GM18867 (cell line): ENCODE measurements at regions not wholly inside any gene's neighbourhood (a gene's known extent, or its start where the extent isn't known, plus 50 kb on each side); places are given as distances from the start of the nearest gene placed in this dataset.
"Not testable (repeated sequence)": the region's sequence is repeated elsewhere in the genome, so short reads cannot be mapped to it uniquely, and the experiment has no call there.

Experiments used
- ATAC-seq: cut with Tn5 transposase; IDR thresholded peaks from one replicate; pipeline ENCODE4 v1.9.1; 2021; ENCODE audit warnings: mild to moderate bottlenecking, moderate library complexity; ENCODE audit not compliant: unreplicated experiment

DNA sequence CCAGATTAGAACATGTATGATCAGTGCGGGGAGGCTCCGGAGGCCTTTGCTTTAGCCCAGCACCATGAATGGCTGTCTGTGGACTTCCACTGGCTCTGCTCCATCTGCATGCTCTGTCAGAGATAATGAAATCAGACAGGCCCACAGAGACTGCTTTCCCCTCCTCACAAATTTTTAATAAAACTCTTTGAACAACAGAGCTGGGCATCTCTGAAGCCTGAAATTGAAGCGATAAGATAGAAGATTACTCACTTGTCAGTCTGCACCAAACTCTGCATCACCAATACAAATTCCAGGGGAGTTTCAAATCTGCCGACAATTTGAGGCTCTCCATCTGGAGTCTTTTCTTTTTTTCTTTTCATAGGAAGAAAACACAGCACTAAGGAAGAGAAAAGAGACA lies 110.0 kb downstream of the DYRK2 start:
- ATAC-seq: peak; percentile 9

DNA sequence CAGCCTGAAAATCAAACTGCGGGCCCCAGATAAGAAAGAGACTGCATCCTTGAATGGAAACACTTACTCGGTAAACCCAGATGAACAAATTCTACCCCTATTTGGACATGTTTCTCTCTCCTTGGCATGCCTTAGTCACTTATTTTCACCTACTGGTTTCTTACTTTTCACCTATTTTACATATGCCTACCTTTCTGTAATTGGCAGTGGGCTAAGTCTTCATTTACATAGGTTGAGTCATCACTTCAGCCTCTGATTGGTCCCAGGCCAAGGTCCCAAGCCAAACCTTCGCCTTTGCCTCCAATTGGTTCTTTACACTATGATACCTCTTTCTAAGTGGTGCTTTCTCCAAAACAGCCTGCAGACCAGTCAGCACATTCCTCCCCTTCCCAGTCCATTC lies 111.3 kb downstream of the DYRK2 start:
- ATAC-seq: no peak

DNA sequence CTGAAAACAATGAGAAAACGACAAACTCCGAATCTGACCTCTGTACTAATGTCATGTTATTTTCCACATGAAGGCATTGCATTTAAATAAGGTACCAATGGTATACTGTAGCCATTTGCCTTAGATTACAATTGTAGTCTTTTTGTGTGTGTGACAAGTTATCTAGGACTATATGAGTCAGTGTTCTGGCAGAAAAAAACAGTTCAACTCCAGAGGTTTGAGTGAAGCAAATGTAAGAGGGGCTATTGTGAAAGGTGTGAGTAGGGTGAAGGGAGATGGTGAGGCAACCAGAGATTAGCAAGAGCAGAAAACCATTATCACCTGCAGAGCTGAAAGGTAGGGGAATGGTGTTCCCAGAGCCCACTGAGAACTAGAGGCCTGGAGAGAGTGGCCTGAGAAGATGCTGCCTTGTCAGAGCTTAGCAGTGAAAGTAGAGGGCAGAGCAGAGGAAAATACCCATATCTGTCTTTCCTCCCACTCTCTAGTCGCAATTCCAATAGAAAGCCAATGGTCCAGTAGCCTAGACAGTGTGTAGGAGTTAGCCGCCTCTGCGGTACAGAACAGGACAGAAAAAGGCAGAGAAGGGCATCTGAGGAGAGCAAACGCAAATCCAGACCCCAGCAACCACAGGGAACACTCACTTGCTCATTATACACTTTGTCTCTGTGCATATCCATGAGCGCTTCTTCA lies 112.2 kb downstream of the DYRK2 start:
- ATAC-seq: no peak

DNA sequence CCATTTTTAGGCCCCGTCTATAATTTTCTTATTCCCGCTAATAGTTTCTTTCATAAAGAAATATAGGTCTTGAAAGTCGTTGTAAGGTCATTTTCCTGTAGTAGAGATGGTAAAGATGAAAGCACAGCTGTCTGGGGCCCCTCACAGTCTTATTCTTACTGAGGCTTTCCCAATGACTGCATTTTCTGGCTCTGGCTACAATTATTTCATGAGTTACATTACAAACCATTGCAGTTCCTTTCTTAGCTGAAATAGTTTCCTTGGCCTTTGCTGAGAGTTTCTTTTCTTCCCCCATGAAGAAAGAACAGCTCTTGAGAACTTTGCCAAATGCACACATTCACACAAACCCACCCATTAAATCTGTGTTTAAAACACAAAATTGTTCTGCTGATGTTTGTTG lies 113.0 kb downstream of the DYRK2 start:
- ATAC-seq: no peak

DNA sequence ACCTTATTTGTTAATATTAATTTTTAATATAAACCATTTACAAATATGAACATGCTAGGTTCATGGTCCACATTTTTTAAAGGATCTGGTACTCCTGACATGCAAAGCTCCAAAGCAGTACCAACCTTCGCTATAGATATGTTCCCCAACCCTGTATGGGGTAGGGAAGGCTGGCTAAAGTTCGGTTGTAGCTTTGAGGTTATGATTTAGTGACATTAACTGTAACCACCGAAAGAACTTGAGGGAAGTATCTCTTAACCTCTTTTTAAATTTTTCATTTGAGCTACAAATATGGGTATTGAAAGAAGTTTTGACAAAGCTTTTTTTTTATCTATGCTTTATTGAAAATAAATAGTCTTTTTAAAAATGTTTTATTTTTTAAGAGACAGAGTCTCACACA lies 115.5 kb downstream of the DYRK2 start:
- peak; percentile 75 for ATAC-seq

DNA sequence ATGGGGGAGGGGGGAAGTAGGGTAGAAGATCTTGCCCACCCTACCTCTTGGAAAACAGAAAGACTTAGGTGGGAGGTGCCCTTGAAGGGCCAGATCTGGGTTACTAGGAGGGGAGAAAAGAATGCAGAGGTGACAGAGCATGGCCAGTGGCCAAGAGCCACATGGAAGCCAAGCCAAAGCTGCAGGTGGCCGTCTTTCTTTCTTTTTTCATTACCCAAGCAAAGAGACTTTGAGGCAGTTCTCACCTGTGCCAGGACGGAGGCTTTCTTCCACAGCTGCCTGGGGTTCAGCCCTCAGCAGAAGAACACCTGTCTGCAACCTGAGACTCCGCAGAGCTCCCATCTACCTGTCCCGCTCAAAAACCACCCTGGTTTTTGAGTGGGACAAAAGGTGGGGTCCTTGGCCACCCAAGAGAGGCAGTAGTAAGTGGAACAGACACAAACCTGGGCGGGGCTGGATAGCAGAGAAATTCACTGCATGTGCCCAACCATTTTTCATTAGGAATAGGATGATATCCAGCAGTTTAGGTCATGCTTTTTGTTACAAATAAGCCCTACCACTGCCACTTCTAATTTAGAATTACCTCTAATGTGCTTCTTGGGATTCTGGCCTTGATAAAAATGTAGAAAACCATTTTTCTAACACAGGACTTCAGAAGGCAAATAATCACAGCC lies 116.5 kb downstream of the DYRK2 start:
- ATAC-seq: no peak

DNA sequence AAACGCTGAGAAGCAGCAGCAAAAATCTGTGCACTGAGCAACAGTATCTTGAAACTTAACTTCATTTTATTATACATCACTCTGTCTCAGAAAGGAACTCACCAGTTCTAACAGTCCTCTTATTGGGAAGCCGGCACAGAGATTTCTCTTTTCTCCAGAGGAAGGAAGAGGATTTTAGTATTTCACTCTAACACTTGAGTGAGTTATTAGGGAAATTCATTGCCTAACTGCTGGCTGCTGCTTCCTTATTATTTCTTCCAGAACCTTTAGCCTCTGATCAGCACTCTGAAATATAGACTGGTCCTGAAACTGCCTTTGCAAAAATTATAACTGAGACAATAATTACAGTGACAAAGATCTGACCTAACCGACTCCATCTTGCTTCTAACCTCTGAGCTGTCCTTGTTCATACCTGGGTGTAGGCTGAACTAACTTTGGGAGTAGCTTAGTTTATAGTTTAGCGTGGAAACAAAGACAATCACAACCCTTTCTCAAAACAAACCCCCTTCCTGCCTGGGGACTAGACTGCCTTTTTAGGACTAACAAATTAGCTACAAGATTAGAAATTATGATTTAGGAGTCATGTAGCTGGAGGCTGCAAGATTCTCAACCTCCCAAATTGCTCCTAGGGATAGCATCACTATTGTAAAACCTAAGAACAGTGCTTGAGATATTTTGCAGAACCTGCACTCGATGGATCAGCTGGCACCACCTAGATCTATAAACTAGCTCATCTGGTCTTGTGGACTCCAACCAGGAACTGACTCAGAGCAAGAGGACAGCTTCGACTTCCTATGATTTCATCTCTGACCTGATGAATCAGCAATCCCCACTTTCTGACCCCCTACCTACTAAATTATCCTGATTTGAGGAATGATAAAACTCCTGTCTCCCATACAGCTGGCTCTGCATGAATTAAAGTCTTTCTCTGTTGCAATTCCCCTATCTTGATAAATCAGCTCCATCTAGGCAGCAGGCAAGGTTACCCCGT lies 117.5 kb downstream of the DYRK2 start:
- ATAC-seq: no peak

DNA sequence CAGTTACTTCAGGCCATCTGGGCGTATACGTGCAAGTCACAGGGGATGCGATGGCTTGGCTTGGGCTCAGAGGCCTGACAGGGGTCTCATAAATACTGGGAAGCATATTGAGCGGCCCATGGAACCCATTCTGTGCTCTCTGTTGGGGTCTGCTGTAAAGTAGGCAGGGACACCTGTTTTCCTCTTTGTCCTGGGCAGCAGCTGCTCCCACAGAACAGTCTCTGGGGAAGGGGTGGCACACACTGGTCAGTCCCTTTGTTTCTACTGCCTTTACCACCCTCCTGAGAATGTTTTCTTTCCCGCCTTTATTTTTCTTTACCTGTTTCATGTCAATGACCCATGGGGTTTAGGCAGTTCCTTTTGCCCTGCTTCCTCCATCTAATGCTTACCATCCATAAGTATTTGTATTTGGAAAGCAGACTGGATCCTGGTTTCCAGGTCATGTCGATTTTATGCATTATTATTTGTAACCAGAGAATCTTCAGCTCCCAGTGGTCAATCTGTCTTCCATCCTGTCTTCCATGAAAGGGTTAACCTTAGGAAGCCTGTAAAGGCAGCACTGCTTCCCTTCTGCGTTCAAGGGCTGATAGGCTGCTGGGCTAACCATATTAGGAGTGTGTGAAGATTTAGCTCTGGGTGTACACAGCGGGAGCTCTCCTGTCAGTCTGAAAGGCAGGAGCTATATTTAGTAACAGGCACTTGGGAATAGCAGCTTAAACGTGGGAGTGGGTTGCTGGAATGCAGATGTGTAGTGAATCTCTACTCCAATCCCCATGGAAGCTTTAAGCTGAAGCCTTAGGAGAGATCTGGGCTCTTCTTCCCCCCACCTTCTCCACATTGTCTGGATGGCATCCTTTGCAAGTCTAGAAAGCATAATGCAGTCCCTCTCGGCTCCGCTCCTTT lies 124.0 kb downstream of the DYRK2 start:
- ATAC-seq: no peak

DNA sequence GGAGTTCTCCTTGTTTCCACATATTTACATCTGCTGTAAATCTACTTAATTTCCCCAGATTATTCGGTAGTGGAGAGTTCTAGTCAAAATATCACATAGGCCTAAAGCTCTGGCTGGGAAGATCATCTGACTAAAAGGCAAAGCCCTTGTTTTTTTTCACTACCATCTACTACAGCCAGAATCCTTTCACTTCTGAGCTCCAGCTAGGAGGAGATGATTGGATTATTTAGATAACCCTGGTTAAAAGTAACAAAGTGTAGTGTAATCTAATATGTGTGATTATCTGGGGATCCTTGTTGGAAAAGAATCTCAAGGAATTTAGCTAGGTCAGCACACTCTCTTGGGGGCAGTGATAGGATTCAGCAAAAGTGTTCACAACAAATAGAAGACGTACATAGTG lies 125.4 kb downstream of the DYRK2 start:
- ATAC-seq: no peak

DNA sequence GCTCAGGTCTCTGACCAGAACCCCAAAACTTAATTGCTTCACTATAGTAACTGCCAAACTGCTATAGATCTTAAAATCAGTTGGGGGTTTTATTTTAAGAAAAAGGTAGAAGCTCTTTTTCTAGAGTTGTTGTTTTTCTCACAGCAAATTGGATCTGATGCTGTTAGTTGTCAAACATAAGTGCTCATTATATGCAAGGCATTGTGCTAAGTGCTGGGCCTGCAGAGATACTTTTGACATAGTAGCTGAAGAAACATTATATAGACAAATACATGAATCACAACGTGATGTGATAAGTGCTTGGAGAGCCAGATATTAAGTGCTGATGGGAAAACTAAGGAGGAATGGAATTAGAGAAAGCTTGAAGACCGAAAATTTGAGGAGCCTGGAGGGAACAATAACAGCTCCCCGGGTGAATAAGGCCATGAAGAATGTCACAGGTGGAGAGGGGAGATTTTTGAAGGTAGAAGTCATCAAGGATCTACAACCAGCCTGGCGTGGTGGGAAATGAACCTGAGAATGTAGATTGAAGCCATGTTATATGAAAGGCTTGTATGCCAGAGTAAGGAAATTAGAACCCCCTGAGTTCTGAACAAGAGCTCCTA lies 126.5 kb downstream of the DYRK2 start:
- no peak for ATAC-seq

DNA sequence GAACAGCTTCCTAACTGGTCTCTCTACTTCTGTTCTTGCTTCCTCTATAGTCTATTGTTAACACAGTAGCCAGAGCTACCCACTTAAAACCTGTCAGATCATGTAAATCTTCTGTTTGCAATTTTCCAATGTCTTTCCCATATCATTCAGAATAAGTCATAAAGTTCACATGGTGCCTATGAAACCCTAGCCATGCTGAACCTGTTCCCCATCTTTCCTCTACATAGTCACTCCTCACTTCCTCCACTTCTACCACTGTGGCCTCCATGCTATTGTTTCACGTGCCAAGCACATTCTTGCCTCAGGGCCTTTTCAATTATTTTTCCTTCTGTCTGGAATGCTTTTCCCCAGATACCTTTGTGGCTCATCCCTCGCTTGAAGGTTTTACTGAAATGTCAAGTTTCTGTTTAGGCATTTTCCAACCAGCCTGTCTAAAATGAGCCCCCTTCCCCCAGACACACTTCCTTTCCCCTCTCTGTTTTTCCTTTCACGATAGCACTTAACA lies 132.1 kb downstream of the DYRK2 start:
- no peak for ATAC-seq

DNA sequence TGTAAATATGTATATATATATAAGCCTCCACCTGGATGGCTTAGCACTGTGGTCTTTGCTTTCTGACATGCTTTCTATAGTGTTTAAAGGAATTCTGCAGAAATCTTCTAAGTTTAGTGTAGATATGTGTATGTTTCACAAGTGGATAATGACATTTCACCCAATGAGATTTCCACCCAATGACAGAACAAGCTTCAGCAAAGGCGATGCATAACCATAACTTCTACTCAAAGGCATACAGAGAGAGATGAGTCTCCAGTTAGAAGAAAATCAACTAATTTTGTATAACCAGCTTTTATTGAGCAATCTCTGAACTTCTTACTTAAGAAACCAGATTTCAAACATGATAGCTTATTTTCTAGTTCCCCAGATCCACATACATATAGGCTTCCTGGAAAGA lies 134.0 kb downstream of the DYRK2 start:
- no peak for ATAC-seq

DNA sequence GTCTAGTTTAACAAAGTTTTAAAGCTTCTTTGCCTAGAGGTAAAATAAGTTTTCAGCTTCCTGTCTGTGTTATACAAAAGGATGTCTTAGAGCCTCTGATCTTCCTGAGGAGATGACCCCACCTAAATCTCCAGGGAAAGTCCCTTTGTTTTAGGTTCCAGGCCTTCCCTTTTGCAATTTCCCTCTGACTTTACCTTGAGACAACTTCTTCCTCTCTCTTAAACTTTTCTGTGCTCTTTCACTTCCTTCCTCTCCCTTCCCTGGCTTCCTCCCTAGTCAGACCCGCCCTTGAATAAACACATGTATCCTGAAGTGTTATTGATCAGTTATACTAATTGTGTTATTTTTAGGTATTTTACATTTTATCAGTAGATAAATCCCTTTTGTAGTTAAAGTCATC lies 134.8 kb downstream of the DYRK2 start:
- ATAC-seq: no peak

DNA sequence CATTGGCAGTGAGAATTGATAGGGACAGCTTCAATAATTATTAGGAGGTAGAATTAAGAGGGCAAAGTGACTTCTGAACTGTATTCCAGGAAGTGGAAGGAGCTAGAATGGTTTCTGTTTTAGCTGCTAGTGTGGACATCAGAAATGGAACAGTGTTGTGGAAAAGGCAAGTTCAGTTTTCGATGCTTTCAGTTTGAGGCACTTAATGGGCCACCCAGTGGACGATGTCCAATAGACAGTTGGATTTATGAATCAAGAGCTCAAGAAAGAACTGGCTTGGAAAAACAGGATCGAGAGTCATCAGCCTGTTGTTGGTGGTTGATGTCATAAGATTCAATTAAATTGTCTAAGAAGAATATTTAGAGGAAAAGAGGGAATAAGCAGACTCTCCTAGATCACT lies 136.3 kb downstream of the DYRK2 start:
- no peak for ATAC-seq

DNA sequence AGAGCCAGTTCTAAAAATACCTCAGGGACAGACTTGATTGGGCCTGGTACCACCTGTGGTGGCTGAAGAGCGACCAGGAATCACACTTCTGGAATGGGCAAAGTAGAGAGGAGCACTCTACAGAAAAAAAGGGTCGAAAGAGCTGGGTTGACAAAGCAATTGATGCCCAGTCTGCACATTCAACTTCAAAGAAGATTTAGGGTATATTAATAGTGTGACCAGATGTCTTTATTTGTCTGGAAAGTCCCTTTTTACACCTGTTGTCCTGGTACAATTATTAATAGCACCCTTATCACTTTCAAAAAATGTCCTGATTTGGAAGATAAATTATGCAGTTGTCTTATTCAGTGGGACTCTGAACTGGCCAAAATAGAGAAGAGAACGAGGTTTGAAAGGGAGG lies 137.5 kb downstream of the DYRK2 start:
- no peak for ATAC-seq

DNA sequence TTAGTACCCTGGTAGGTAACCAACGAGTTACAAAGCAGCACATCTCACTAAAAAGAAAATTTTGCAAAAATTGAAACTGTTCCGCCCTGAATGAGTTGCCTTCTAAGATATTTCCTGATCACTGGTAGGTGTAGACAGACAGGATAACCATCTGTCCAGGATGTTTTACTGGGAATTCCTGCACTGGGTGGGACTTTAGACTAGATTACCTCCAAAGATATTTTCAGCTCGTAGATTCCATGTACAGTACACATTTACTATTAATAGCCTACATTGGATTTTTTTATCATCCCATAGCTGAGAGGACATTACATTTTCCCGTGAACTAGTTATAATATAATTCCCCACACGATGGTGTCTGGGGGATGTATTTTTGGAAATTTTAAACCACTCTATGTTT lies 139.6 kb downstream of the DYRK2 start:
- ATAC-seq: no peak

DNA sequence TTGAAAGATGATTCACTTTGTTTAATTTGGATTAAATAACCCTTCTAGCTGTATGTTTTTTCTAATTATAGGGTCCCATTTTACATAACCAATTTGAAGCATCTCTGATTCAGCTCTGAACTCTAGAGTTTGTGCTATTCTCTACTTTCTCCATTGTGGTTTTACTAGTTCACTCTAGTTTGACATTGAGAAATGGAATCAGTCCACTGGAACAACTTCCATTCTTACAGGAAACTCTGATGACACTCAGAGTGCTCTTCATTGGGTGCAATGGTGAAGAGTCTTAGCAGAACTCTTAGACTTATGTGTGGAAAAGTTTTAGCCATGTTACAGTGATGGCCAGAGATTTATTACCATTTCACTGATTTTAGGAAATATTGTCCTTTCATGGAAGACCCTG lies 140.7 kb downstream of the DYRK2 start:
- no peak for ATAC-seq

DNA sequence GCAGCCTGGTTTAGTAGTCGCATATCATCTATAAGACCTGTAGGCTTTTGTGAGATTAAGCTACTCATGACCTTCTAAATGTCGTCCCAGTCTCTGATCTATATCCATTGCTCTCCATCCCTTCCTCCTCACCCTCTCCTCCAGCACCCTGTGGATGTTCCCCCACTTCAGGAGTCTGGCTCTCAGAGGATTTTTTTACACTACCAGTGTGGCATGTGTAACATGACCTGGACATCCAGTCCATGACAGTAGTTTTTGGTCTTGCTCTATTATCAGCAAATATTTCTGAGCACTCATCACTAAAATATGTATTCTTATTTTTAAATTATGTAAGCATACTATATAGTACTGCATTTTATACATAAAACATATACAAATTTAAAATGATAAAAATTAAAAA lies 142.1 kb downstream of the DYRK2 start:
- no peak for ATAC-seq

DNA sequence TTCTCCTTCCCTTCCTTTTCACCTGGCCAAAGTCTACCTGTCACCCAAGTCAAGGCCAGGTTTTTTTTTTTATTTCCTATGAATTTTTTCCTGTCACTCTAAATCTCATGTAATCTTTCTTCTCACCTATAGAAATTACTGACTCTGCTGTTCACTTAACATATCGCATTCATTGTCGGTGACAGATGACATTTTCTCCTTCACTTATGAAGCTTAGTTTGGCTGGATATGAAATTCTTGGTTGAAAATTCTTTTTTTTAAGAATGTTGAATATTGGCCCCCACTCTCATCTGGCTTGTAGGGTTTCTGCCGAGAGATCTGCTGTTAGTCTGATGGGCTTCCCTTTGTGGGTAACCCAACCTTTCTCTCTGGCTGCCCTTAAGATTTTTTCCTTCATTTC lies 142.8 kb downstream of the DYRK2 start:
- ATAC-seq: not testable (repeated sequence)

DNA sequence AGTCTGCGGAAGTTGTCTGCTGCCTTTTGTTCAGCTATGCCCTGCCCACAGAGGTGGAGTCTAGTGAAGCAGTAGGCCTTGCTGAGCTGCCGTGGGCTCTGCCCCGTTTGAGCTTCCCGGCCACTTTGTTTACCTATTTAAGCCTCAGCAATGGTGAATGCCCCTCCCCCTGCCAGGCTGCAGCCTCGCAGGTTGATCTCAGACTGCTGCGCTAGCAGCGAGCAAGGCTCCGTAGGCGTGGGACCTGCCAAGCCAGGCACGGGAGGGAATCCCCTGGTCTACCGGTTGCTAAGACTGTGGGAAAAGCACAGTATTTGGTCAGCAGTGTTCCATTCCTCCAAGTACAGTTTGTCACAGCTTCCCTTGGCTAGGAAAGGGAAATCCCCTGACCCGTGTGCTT lies 143.6 kb downstream of the DYRK2 start:
- ATAC-seq: no peak
